ENCODE measurements at regions not wholly inside any gene's neighbourhood (a gene's known extent, or its start where the extent isn't known, plus 50 kb on each side); places are given as distances from the start of the nearest gene placed in this dataset.
"Not testable (repeated sequence)": the region's sequence is repeated elsewhere in the genome, so short reads cannot be mapped to it uniquely, and the experiment has no call there.

GRCh38 chr4:10388146-10388545 lies 69.1 kb downstream of the ZNF518B start:
- not testable (repeated sequence) for DNase-seq (ENCODE audit: low read depth)

- DNase-seq (ENCODE audit: low read depth) = no peak
These were observed 71.2 kb downstream of the ZNF518B start for GRCh38 chr4:10385994-10386394.

- no peak for DNase-seq (ENCODE audit: low read depth)
These were observed 72.3 kb downstream of the ZNF518B start for GRCh38 chr4:10384974-10385373.

GRCh38 chr4:10383417-10383816 lies 73.8 kb downstream of the ZNF518B start:
- DNase-seq (ENCODE audit: low read depth) = no peak

- DNase-seq (ENCODE audit: low read depth) = not testable (repeated sequence)
These were observed 75.1 kb downstream of the ZNF518B start for GRCh38 chr4:10382171-10382570.

- DNase-seq (ENCODE audit: low read depth) = no peak
These were observed 76.1 kb downstream of the ZNF518B start for GRCh38 chr4:10381146-10381545.

- no peak for DNase-seq (ENCODE audit: low read depth)
These were observed 76.5 kb downstream of the ZNF518B start for GRCh38 chr4:10380735-10381134.

GRCh38 chr4:10371869-10372471 lies 85.3 kb downstream of the ZNF518B start:
- DNase-seq (ENCODE audit: low read depth) = no peak

- DNase-seq (ENCODE audit: low read depth) = no peak
These were observed 86.1 kb downstream of the ZNF518B start for GRCh38 chr4:10371121-10371520.

GRCh38 chr4:10369517-10369916 lies 87.7 kb downstream of the ZNF518B start:
- DNase-seq (ENCODE audit: low read depth) = no peak

- no peak for DNase-seq (ENCODE audit: low read depth)
These were observed 90.6 kb downstream of the ZNF518B start for GRCh38 chr4:10366628-10367027.

GRCh38 chr4:10364194-10364593 lies 93.0 kb downstream of the ZNF518B start:
- DNase-seq (ENCODE audit: low read depth) = no peak

- no peak for DNase-seq (ENCODE audit: low read depth)
These were observed 102.5 kb downstream of the ZNF518B start for GRCh38 chr4:10354746-10355145.

- peak; percentile 2 for DNase-seq (ENCODE audit: low read depth)
These were observed 103.0 kb downstream of the ZNF518B start for GRCh38 chr4:10354225-10354624.

GRCh38 chr4:10353110-10353509 lies 104.1 kb downstream of the ZNF518B start:
- DNase-seq (ENCODE audit: low read depth) = no peak

- DNase-seq (ENCODE audit: low read depth) = no peak
These were observed 109.0 kb downstream of the ZNF518B start for GRCh38 chr4:10348241-10348640.

- DNase-seq (ENCODE audit: low read depth) = no peak
These were observed 109.4 kb downstream of the ZNF518B start for GRCh38 chr4:10347815-10348214.

GRCh38 chr4:10347281-10347795 lies 109.9 kb downstream of the ZNF518B start:
- DNase-seq (ENCODE audit: low read depth) = no peak

- DNase-seq (ENCODE audit: low read depth) = no peak
These were observed 111.2 kb downstream of the ZNF518B start for GRCh38 chr4:10346023-10346422.

- DNase-seq (ENCODE audit: low read depth) = no peak
These were observed 111.8 kb downstream of the ZNF518B start for GRCh38 chr4:10345381-10345784.

GRCh38 chr4:10344824-10345223 lies 112.4 kb downstream of the ZNF518B start:
- no peak for DNase-seq (ENCODE audit: low read depth)

- DNase-seq (ENCODE audit: low read depth) = no peak
These were observed 113.6 kb downstream of the ZNF518B start for GRCh38 chr4:10343656-10344055.

GRCh38 chr4:10342866-10343265 lies 114.4 kb downstream of the ZNF518B start:
- no peak for DNase-seq (ENCODE audit: low read depth)

- no peak for DNase-seq (ENCODE audit: low read depth)
These were observed 120.8 kb downstream of the ZNF518B start for GRCh38 chr4:10336471-10336870.
